Endothelial cell of umbilical vein (primary cell): ENCODE measurements at regions not wholly inside any gene's neighbourhood (a gene's known extent, or its start where the extent isn't known, plus 50 kb on each side); places are given as distances from the start of the nearest gene placed in this dataset.

Source experiments
- BruUV-seq: library from RNA; stranded (reverse); fragments of 400-500 nt; replicated peaks from 2 replicates; lab custom pipeline; 2021; lab: Mats Ljungman, UMichigan
- CTCF ChIA-PET: fragments of 300-600, 350-600 bp; sonication (Branson Sonifier 250); formaldehyde crosslinking; loops from one replicate; lab custom pipeline; 2021; ENCODE audit warnings: antibody characterized with exemption, inconsistent platforms; lab: Charles Lee
- POLR2A ChIA-PET: fragments of 300-600, 350-600 bp; sonication (Branson Sonifier 250); formaldehyde crosslinking; loops from one replicate; lab custom pipeline; 2021; ENCODE audit warnings: antibody characterized with exemption, inconsistent platforms; lab: Charles Lee
- DNase-seq: peaks from one replicate; pipeline ENCODE4 v3.0.0-alpha.2; 2011; ENCODE audit warnings: low read depth, low spot score
- FAIRE-seq: peaks from 2 replicates; lab custom pipeline; 2011; peaks lifted over from hg19 to GRCh38; lab: Jason Lieb, UNC
- H2AFZ ChIP-seq: 2 replicates; pipeline ENCODE4 v1.6.0; 2012; ENCODE audit warnings: low read depth, low read length, control low read depth, inconsistent platforms
- H3K27ac ChIP-seq: 2 replicates; pipeline ENCODE4 v1.5.1; 2011; ENCODE audit warnings: low read depth, mild to moderate bottlenecking, control low read depth, low read length, moderate library complexity; ENCODE audit not compliant: insufficient read depth
- H3K27me3 ChIP-seq, 2 experiments: 2 replicates each; pipeline versions ENCODE4 v1.6.0 to v1.6.1; 2011; ENCODE audit warnings: low read length in 2 of 2, mixed read lengths in 1 of 2; ENCODE audit not compliant: control insufficient read depth in 2 of 2, insufficient read depth in 2 of 2
- H3K36me3 ChIP-seq, 2 experiments: 2 replicates in 1 of 2; 3 replicates in 1 of 2; pipeline ENCODE4 v1.5.1; 2011; ENCODE audit warnings: low read length in 2 of 2, mild to moderate bottlenecking in 1 of 2, moderate library complexity in 1 of 2; ENCODE audit not compliant: control insufficient read depth in 2 of 2, insufficient read depth in 2 of 2; ENCODE audit errors: extremely low read depth in 1 of 2
- H3K4me1 ChIP-seq: 3 replicates; pipeline ENCODE4 v1.5.1; 2011; ENCODE audit warnings: mild to moderate bottlenecking, low read length; ENCODE audit not compliant: control insufficient read depth, insufficient read depth; ENCODE audit errors: extremely low read depth
- H3K4me2 ChIP-seq: 2 replicates; pipeline ENCODE4 v1.6.1; 2011; ENCODE audit warnings: low read length, control low read depth, mixed read lengths; ENCODE audit not compliant: insufficient read depth
- H3K4me3 ChIP-seq, 3 experiments: fragments of 200-600 bp in 1 of 3; sonication (generic), shearing (Covaris generic) in 1 of 3; replicated peaks in 1 of 3; 2 replicates each; pipeline ENCODE4 v1.5.1; 2011 to 2016; ENCODE audit warnings: control low read depth in 3 of 3, low read length in 3 of 3, mild to moderate bottlenecking in 2 of 3, inconsistent platforms in 1 of 3, low read depth in 1 of 3, moderate library complexity in 1 of 3; ENCODE audit not compliant: insufficient read depth in 1 of 3
- H3K79me2 ChIP-seq: 2 replicates; pipeline ENCODE4 v1.6.0; 2012; ENCODE audit warnings: low read length, inconsistent platforms; ENCODE audit not compliant: control insufficient read depth, insufficient read depth
- H3K9ac ChIP-seq: replicated peaks from 2 replicates; pipeline ENCODE3; 2011; ENCODE audit warnings: low read length, control low read depth; ENCODE audit not compliant: insufficient read depth; ENCODE audit errors: extremely low read depth
- H3K9me1 ChIP-seq: replicated peaks from 3 replicates; pipeline ENCODE4 v1.6.0; 2011; ENCODE audit warnings: mild to moderate bottlenecking, low read length; ENCODE audit not compliant: control insufficient read depth, insufficient read depth; ENCODE audit errors: extremely low read depth
- H3K9me3 ChIP-seq: replicated peaks from 2 replicates; pipeline ENCODE4 v1.5.1; 2012; ENCODE audit warnings: low read length, inconsistent platforms; ENCODE audit not compliant: control insufficient read depth, insufficient read depth
- H4K20me1 ChIP-seq: replicated peaks from 2 replicates; pipeline ENCODE3; 2011; ENCODE audit warnings: mild to moderate bottlenecking, low read length; ENCODE audit not compliant: control insufficient read depth, insufficient read depth; ENCODE audit errors: extremely low read depth
- EZH2 ChIP-seq: IDR thresholded peaks from 2 replicates; pipeline ENCODE4 v1.6.1; 2012; ENCODE audit warnings: borderline replicate concordance, low read depth, mild to moderate bottlenecking, moderate library complexity, low read length, inconsistent platforms; ENCODE audit not compliant: severe bottlenecking
- FOS ChIP-seq: IDR thresholded peaks from 2 replicates; pipeline ENCODE4 v1.6.1; 2011; ENCODE audit warnings: mild to moderate bottlenecking, low read length, moderate library complexity, borderline replicate concordance; ENCODE audit not compliant: insufficient read depth
- GATA2 ChIP-seq: IDR thresholded peaks from 2 replicates; pipeline ENCODE4 v1.7.0; 2011; ENCODE audit warnings: low read depth, mild to moderate bottlenecking, moderate library complexity, mixed read lengths, low read length; ENCODE audit not compliant: insufficient read length, insufficient read depth
- JUN ChIP-seq: IDR thresholded peaks from 2 replicates; pipeline ENCODE4 v1.6.1; 2011; ENCODE audit warnings: borderline replicate concordance, low read depth; ENCODE audit not compliant: insufficient read length, insufficient read depth
- MYC ChIP-seq: IDR thresholded peaks from one replicate; pipeline ENCODE4 v1.6.1; 2011; ENCODE audit warnings: mild to moderate bottlenecking, low read depth, low read length
- POLR2A ChIP-seq: IDR thresholded peaks from 2 replicates; pipeline ENCODE4 v1.6.1; 2012; ENCODE audit warnings: low read depth, mild to moderate bottlenecking, control low read depth, low read length
- POLR2AphosphoS5 ChIP-seq: IDR thresholded peaks from 2 replicates; pipeline ENCODE4 v1.6.1; 2012; ENCODE audit warnings: low read depth, mild to moderate bottlenecking, control low read depth, low read length, moderate library complexity; ENCODE audit not compliant: insufficient read depth
- dilution Hi-C: fragments of 300-500 bp; cut with MboI; formaldehyde crosslinking; loops from one replicate; pipeline ENCODE4 v1.15.0; 2019; ENCODE audit warnings: low sequenced_read_pairs; ENCODE audit not compliant: extremely low pct_ligation_motif_present
- intact Hi-C: fragments of 100-400 bp; cut with micrococcal nuclease; formaldehyde crosslinking; loops from one replicate; pipeline ENCODE4 v1.10.0; 2022
- TF ChIP-seq, protein P1 (sequence below): IDR thresholded peaks from 2 replicates; pipeline ENCODE4 v1.6.1; 2011; ENCODE audit not compliant: insufficient read depth, insufficient read length
- TF ChIP-seq, protein P2 (sequence below), 2 donors: IDR thresholded peaks; 1 replicate in 1 of 2; 2 replicates in 1 of 2; pipeline ENCODE4 v1.5.1; 2011; ENCODE audit warnings: low read length in 2 of 2, mild to moderate bottlenecking in 2 of 2, moderate library complexity in 2 of 2, control low read depth in 1 of 2, inconsistent platforms in 1 of 2, low read depth in 1 of 2; ENCODE audit not compliant: insufficient read depth in 1 of 2; ENCODE audit errors: extremely low read depth in 1 of 2

GRCh38 chr3:56884387-56884786, 82.6 kb upstream of the ARHGEF3 start:
- no peak overlapping the region for H3K9ac ChIP-seq
- no peak overlapping the region for H3K4me3 ChIP-seq
- no peaks in the 10 kb centered on the region for H3K9me1 ChIP-seq
- H3K79me2 ChIP-seq, result no peaks in the 10 kb centered on the region
- CTCF ChIA-PET, result interaction anchor here (0.5 to 2.0 kb wide), 4 partner anchors 19 to 178 kb away, joined by 3 to 8 read pairs (median 4); no protein-coding TSS in a partner anchor
- H4K20me1 ChIP-seq, result no peaks in the 10 kb centered on the region
- no peaks in the 10 kb centered on the region for H3K9me3 ChIP-seq
- BruUV-seq, result no TSS peak
- POLR2A ChIA-PET, result no interaction called here
- H3K36me3 ChIP-seq, result no peaks in the 10 kb centered on the region
- dilution Hi-C loops, result no loop called here
- H3K4me2 ChIP-seq, result no peak overlapping the region
- H2AFZ ChIP-seq, result no peak overlapping the region
- DNase-seq (no peak), FAIRE-seq (no peak)
- H3K4me1 ChIP-seq, result peaks cover 14% of the 10 kb centered on the region
- no peaks in the 10 kb centered on the region for H3K27me3 ChIP-seq
- TF ChIP-seq, protein P1, sequence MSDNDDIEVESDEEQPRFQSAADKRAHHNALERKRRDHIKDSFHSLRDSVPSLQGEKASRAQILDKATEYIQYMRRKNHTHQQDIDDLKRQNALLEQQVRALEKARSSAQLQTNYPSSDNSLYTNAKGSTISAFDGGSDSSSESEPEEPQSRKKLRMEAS, result no peak
- TF ChIP-seq FOS (no peak), EZH2 (no peak), MYC (no peak), POLR2AphosphoS5 (no peak), POLR2A (no peak), JUN (no peak), GATA2 (no peak)
- TF ChIP-seq, protein P2, sequence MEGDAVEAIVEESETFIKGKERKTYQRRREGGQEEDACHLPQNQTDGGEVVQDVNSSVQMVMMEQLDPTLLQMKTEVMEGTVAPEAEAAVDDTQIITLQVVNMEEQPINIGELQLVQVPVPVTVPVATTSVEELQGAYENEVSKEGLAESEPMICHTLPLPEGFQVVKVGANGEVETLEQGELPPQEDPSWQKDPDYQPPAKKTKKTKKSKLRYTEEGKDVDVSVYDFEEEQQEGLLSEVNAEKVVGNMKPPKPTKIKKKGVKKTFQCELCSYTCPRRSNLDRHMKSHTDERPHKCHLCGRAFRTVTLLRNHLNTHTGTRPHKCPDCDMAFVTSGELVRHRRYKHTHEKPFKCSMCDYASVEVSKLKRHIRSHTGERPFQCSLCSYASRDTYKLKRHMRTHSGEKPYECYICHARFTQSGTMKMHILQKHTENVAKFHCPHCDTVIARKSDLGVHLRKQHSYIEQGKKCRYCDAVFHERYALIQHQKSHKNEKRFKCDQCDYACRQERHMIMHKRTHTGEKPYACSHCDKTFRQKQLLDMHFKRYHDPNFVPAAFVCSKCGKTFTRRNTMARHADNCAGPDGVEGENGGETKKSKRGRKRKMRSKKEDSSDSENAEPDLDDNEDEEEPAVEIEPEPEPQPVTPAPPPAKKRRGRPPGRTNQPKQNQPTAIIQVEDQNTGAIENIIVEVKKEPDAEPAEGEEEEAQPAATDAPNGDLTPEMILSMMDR (IDR thresholded peaks at IDR 0.05; ENCODE audit: extremely low read depth in 1 of 2, insufficient read depth in 1 of 2, low read depth in 1 of 2, low read length in 2 of 2), result no peak
- no peak overlapping the region for H3K27ac ChIP-seq
- intact Hi-C loops, result no loop called here
